Amniotic epithelial cell (primary cell): ENCODE measurements at regions not wholly inside any gene's neighbourhood (a gene's known extent, or its start where the extent isn't known, plus 50 kb on each side); places are given as distances from the start of the nearest gene placed in this dataset.

Source experiments
- DNase-seq: peaks from one replicate; pipeline ENCODE4 v3.0.0-alpha.2; 2010; ENCODE audit warnings: low read depth

DNA sequence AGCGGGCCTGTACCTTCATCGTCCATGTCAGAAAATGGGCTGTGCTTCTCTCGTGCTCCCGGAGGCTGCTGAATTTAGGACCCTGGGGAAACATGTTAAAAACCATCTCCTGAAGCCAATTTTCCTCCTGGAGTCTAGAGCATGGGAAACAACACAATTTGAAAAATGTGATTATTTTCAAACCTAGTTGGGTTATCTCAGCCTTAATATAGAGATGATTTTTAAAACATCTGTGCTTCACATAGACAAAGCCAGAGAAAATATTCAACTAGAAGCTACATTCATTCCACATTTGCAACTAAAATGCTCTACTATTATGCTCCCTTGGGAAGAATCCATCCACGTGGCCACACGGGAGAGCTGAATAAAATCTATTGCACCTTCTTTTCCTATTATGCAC, 225.9 kb upstream of the TMEM72 start:
- DNase-seq: no peak

DNA sequence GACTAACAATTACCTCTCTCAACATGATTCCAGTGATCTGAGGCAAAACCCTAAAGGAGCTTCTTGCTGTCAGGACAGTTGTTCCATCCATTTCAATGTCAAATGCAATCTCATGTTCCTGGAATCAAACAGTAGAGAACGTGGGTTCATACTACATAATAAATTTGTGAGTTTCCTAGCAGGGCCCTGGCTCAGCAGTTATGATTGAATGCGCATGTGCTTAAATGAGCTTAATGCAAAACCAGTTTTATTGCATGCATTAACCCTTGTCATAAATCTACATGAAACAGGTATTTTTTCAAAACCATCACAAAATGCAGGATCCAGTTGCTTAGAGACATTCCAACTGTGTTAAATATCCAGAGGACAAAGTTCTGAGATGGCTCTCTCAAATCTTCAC, 225.4 kb upstream of the TMEM72 start:
- DNase-seq: no peak

DNA sequence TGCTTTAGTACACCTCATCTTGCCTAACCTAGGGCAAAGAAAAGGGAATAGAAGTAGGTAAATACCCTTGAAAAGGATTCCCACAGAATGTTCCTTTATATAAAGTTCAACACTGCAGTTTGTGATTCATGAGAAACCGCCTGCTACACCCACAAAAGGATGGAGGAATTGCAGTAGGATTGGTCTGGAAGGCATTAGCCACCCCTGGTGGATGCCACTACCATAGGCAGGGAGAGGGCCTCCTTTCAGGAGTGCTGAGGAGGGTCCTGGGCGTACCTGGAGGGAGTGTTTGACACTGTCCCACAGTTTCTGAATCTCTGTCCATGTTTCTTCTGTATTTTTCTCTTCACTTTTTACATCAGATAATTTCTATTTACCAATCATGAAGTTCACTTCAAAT, 221.8 kb upstream of the TMEM72 start:
- no peak for DNase-seq

DNA sequence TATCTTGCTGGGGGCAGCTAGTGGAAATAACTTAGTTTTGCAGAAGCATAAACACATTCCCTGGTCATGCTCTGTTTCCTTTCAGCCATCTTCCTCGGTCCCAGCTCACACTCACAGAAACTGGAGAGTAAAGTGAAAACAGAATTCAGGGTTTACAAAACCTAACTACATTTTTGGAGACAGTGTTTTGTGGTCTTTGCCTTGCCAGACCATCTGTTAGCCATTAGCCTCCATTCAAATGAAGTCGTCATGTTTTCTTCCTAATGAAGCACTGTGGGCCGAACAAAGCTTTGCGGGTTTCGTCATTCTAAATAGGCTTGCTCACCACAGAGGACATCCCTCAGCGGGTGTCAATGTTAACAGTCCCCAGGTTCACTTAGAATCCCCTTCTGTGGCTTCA, 214.6 kb upstream of the TMEM72 start:
- DNase-seq: no peak

GRCh38 chr10:44697116-44697515, 214.0 kb upstream of the TMEM72 start:
- no peak for DNase-seq

DNA sequence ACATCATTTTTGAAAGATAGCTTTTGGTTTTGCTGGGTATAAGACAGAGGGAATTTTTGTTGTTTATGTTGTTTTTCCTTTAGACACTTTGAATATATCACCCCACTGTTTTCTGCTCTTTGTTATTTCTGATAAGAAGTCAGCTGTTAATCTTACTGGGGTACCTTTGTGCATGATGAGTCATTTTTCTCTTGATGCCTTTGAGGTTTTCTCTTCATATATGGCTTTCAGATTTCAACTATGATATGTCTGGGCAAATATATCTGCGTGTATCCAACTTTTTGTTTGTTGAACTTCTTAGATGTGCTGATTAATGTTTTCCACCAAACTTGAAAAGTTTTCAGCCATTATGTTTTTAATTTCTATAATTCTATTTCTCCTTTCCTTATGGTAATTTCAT, 208.6 kb upstream of the TMEM72 start:
- no peak for DNase-seq

- no peak for DNase-seq
Measured at GRCh38 chr10:44703241-44704155, 207.6 kb upstream of the TMEM72 start.

GRCh38 chr10:44704616-44705015, 206.5 kb upstream of the TMEM72 start:
- DNase-seq: no peak

- DNase-seq: peak; percentile 44
Measured at GRCh38 chr10:44706745-44707144, 204.4 kb upstream of the TMEM72 start.

DNA sequence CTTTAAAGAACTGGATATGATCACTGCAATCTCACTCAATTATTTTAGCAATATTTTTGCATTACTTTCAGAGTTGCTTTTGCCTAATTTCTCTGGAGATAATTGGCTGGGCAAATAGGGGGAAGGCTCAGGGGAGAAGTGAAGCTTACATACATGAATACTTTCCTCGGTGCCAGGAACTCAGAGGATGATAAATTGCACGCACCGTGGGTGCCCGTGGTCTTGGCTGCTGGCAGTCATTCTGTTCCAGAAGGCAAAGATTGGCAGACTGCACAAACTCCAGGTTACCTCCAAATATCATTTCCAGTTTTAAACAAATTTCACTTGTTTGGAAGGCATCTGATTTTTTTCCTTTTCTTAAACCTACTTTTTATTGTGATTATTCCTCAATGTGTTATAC, 197.8 kb upstream of the TMEM72 start:
- DNase-seq: no peak

- DNase-seq: no peak
Measured at GRCh38 chr10:44714451-44714850, 196.7 kb upstream of the TMEM72 start.

DNA sequence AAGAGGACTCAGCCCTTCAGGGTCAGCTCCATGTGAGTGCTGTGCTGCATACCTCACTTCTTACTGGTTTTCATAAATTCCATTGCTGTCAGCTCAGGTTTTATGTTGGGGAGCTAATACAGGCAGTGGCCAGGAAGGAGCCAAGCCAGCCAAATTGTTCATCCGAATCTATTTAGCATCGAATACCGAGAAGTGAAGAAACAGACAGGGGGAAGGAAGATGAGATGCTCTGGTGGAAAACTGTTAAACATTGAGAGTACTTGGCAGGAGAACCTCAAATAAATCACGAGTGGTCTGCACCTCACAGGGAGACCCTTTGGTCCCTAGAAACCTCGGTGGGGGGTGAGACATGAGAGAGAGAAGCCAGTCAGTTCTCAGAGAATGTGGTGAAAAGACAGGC, 196.0 kb upstream of the TMEM72 start:
- DNase-seq: no peak

GRCh38 chr10:44716470-44717015, 194.6 kb upstream of the TMEM72 start:
- no peak for DNase-seq

DNA sequence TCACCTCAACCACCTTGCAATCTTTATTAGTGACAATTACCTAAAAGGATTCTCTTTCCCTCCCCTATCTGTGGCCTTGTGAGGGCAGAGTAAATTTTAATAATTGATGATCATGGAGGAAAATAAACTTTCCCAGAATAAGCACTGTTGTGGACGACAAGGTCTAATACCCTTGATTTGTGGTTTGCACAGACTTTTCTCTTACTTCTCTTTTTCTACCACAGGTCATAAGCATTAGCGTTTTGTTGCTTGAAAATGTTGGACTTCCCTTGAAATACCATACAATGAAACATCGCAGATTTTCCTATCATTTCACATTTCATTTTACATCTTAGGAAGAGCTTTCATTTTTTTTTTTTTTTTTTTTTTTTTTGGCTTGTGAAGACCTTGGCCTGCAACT, 188.1 kb upstream of the TMEM72 start:
- no peak for DNase-seq

DNA sequence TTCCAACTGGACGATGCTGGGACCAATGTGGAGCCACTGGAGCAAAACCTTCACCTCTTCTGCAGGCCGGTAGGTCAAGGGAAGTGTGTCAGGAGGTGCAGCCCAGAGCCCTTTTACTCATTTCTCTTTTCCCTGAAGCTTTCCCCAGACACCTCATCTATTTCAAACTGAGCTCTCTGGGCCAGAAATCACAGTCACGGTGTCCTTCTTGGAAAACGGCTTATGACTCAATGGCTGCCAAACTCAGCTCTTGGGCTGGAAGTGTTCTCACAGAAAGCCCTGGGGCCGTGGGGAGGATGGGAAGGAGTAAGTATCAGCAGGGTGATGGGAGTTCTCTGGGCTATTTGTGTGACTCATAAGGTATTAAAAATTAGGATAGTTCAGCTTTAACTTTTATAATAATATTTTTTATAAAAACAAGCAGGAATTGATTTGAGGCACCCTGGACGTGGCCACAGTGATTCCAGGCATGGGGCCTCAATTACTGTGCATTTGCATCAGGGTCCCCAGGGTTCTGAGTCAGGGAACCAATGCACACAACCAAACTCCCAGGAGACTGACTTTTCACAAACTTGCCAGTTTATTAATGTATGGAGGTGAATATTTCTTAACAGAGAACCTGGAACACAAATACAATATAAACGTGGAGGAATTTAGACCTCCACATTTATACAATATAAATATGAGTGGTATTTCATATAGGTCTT, 187.4 kb upstream of the TMEM72 start:
- DNase-seq: no peak

DNA sequence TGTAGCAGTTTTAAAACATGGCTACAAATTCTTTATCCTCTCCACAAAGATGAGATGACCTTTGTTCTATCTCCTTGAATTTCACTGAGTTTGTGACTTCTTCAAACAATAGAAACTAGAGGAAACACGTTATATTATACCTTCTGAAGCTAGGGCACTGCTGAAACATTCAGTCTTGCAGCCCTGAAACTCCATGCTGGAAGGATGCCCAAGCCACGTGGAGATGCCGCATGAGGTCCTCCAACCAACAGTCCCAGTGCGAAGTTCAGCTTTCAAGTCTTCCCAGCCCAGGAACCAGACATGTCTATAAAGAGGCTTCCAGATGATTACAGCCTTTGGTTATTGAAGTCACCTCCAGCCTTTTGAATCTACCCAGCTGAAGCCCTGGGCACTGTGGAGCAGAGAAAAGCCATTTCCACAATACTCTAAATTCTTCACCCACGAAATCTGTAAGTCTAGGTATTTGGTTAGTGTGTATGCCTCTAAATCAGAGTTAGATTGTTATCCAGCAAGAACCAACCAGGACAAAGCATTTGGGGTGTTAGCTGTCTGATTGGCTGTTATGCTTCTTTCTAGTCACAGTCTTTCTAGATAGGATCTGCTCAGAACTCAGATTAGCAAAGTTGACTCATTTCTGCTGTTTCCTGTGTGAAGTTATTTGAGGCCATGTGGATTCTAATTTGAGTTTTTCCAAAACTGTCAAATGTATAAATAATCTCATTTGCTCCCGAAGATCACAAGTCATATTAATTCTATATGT, 186.5 kb upstream of the TMEM72 start:
- DNase-seq: peak; percentile 2

GRCh38 chr10:44725404-44725803, 185.7 kb upstream of the TMEM72 start:
- no peak for DNase-seq

DNA sequence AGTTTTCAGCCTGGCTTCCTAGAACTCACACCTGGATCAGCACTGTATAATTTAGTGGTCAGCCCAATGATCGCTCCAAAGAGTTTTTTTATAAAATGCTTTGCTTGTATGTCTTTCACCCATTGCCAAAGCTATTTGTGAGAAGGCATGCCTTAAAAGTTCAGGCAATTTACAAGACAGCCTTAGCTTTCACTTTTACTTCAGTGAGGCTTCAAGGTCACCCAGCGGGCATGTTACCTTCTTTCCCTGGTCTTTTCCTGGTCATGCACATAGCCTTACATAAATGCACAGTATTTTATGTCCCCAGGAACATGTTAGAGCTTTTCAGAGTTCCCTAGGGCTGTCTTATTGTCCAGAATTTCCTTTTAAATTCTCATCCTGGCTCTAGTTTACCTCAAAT, 179.9 kb upstream of the TMEM72 start:
- no peak for DNase-seq

GRCh38 chr10:44733501-44734488, 177.3 kb upstream of the TMEM72 start:
- peak; percentile 11 for DNase-seq

GRCh38 chr10:44742248-44742647, 168.9 kb upstream of the TMEM72 start:
- no peak for DNase-seq

DNA sequence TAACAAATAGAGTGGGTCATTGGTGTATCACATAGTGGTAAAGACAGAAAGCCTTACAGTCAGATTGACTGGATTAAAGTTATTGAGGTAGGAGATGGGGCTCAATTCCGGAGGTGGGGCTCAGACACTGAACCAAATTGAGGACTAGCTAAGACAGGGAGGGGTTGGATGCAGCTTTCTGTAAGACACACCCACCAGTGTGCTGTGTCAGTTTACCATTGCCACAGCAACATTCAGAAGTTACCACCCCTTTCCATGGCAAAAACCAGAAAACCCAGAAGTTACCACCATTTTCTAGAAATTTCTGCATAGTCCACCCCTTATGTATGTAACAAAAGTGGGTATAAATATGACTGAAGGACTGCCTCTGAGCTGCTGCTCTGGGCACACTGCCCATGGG, 167.6 kb upstream of the TMEM72 start:
- no peak for DNase-seq
